H9 (cell line): ENCODE measurements at regions not wholly inside any gene's neighbourhood (a gene's known extent, or its start where the extent isn't known, plus 50 kb on each side); places are given as distances from the start of the nearest gene placed in this dataset.

Experiments
- DNase-seq: peaks from one replicate; pipeline ENCODE4 v3.0.0-alpha.2; 2017
- H2AFZ ChIP-seq: one replicate; pipeline ENCODE4 v1.6.1; 2013; ENCODE audit warnings: mild to moderate bottlenecking, low read length, control low read depth, moderate library complexity
- H2AK5ac ChIP-seq: 2 replicates; pipeline ENCODE4 v1.6.1; 2013; ENCODE audit warnings: low read length, control low read depth, mixed read lengths; ENCODE audit not compliant: insufficient read length
- H2BK120ac ChIP-seq: one replicate; pipeline ENCODE4 v1.6.1; 2013; ENCODE audit warnings: low read depth, mild to moderate bottlenecking, low read length, control low read depth, inconsistent platforms; ENCODE audit not compliant: poor library complexity, severe bottlenecking
- H2BK12ac ChIP-seq: 2 replicates; pipeline ENCODE4 v1.6.1; 2013; ENCODE audit warnings: low read length, control low read depth, mixed read lengths, low read depth; ENCODE audit not compliant: insufficient read length
- H2BK15ac ChIP-seq: 2 replicates; pipeline ENCODE4 v1.6.1; 2013; ENCODE audit warnings: low read depth, low read length, control low read depth
- H2BK20ac ChIP-seq: one replicate; pipeline ENCODE4 v1.6.1; 2013; ENCODE audit warnings: low read depth, mild to moderate bottlenecking, low read length, control low read depth, inconsistent platforms; ENCODE audit not compliant: poor library complexity, severe bottlenecking
- H2BK5ac ChIP-seq: 2 replicates; pipeline ENCODE4 v1.6.1; 2013; ENCODE audit warnings: low read length, control low read depth, mixed read lengths; ENCODE audit not compliant: insufficient read length
- H3K14ac ChIP-seq: 2 replicates; pipeline ENCODE4 v1.6.1; 2013; ENCODE audit warnings: low read length, control low read depth; ENCODE audit not compliant: insufficient read depth
- H3K18ac ChIP-seq: 2 replicates; pipeline ENCODE4 v1.6.1; 2013; ENCODE audit warnings: low read depth, mild to moderate bottlenecking, mixed read lengths, low read length, control low read depth; ENCODE audit not compliant: insufficient read length
- H3K23ac ChIP-seq: 2 replicates; pipeline ENCODE4 v1.6.1; 2013; ENCODE audit warnings: low read length, control low read depth, mixed read lengths, low read depth; ENCODE audit not compliant: insufficient read length
- H3K23me2 ChIP-seq: 2 replicates; pipeline ENCODE4 v1.6.1; 2013; ENCODE audit warnings: low read depth, mild to moderate bottlenecking, mixed read lengths, low read length, control low read depth; ENCODE audit not compliant: insufficient read length, poor library complexity, severe bottlenecking
- H3K27ac ChIP-seq: 2 replicates; pipeline ENCODE4 v1.5.1; 2013; ENCODE audit warnings: low read length, control low read depth, mixed read lengths, low read depth; ENCODE audit not compliant: insufficient read length
- H3K27me3 ChIP-seq: 2 replicates; pipeline ENCODE4 v1.6.1; 2013; ENCODE audit warnings: low read length, control low read depth, inconsistent platforms; ENCODE audit not compliant: insufficient read depth
- H3K4ac ChIP-seq: 2 replicates; pipeline ENCODE4 v1.6.1; 2013; ENCODE audit warnings: low read depth, mild to moderate bottlenecking, control low read depth, inconsistent platforms, low read length, moderate library complexity
- H3K4me1 ChIP-seq: 2 replicates; pipeline ENCODE4 v1.6.1; 2013; ENCODE audit warnings: low read length, control low read depth, inconsistent platforms; ENCODE audit not compliant: insufficient read depth
- H3K4me2 ChIP-seq: 2 replicates; pipeline ENCODE4 v1.6.1; 2013; ENCODE audit warnings: low read length, control low read depth, mixed read lengths; ENCODE audit not compliant: insufficient read length, insufficient read depth
- H3K56ac ChIP-seq: 2 replicates; pipeline ENCODE4 v1.6.1; 2013; ENCODE audit warnings: low read depth, mild to moderate bottlenecking, mixed read lengths, low read length, control low read depth; ENCODE audit not compliant: insufficient read length
- H3K79me1 ChIP-seq: 2 replicates; pipeline ENCODE4 v1.6.1; 2013; ENCODE audit warnings: low read depth, mild to moderate bottlenecking, moderate library complexity, low read length, control low read depth, inconsistent platforms; ENCODE audit not compliant: insufficient read depth, poor library complexity, severe bottlenecking
- H3K79me2 ChIP-seq: 2 replicates; pipeline ENCODE4 v1.6.1; 2013; ENCODE audit warnings: low read length, control low read depth, inconsistent platforms; ENCODE audit not compliant: insufficient read depth
- H3K9ac ChIP-seq: 2 replicates; pipeline ENCODE4 v1.6.1; 2013; ENCODE audit warnings: low read length, control low read depth, mixed read lengths; ENCODE audit not compliant: insufficient read length; ENCODE audit errors: extremely low read depth
- H3K9me3 ChIP-seq: one replicate; pipeline ENCODE4 v1.6.1; 2013; ENCODE audit warnings: low read depth, low read length, inconsistent platforms; ENCODE audit not compliant: control insufficient read depth
- H3T11ph ChIP-seq: one replicate; pipeline ENCODE4 v1.6.1; 2013; ENCODE audit warnings: mild to moderate bottlenecking, low read length, control low read depth, inconsistent platforms
- H4K20me1 ChIP-seq: one replicate; pipeline ENCODE4 v1.6.1; 2013; ENCODE audit not compliant: control insufficient read depth, insufficient read length, insufficient read depth
- H4K5ac ChIP-seq: 2 replicates; pipeline ENCODE4 v1.6.1; 2013; ENCODE audit warnings: low read depth, mild to moderate bottlenecking, mixed read lengths, low read length, control low read depth; ENCODE audit not compliant: insufficient read length
- H4K8ac ChIP-seq: replicated peaks from 2 replicates; pipeline ENCODE4 v1.6.1; 2013; ENCODE audit warnings: low read length, control low read depth, mixed read lengths, low read depth; ENCODE audit not compliant: insufficient read length
- H4K91ac ChIP-seq: 2 replicates; pipeline ENCODE4 v1.6.1; 2013; ENCODE audit warnings: low read depth, mild to moderate bottlenecking, moderate library complexity, mixed read lengths, low read length, control low read depth; ENCODE audit not compliant: insufficient read length
- H3K27ac Mint-ChIP-seq, 3 experiments: 2 replicates in 2 of 3; 3 replicates in 1 of 3; pipeline ENCODE4 v1.8.0; 2020 to 2021; ENCODE audit warnings: mixed read lengths in 3 of 3, mild to moderate bottlenecking in 1 of 3, moderate library complexity in 1 of 3
- H3K27me3 Mint-ChIP-seq: 2 replicates; pipeline ENCODE4 v1.8.0; 2021; ENCODE audit warnings: low read depth, mild to moderate bottlenecking, moderate library complexity, mixed read lengths
- H3K36me3 Mint-ChIP-seq, 3 experiments: 2 replicates in 2 of 3; 3 replicates in 1 of 3; pipeline ENCODE4 v1.8.0; 2020 to 2021; ENCODE audit warnings: low read depth in 3 of 3, mixed read lengths in 3 of 3; ENCODE audit not compliant: insufficient read depth in 1 of 3
- H3K4me1 Mint-ChIP-seq, 2 experiments: 2 replicates each; pipeline ENCODE4 v1.8.0; 2020; ENCODE audit warnings: mixed read lengths in 2 of 2
- H3K4me3 Mint-ChIP-seq, 2 experiments: 2 replicates in 1 of 2; 3 replicates in 1 of 2; pipeline ENCODE4 v1.8.0; 2020 to 2021; ENCODE audit warnings: mild to moderate bottlenecking in 2 of 2, mixed read lengths in 2 of 2, moderate library complexity in 1 of 2
- H3K9me3 Mint-ChIP-seq, 2 experiments: 2 replicates in 1 of 2; 3 replicates in 1 of 2; pipeline ENCODE4 v1.8.0; 2020; ENCODE audit warnings: mild to moderate bottlenecking in 2 of 2, mixed read lengths in 2 of 2, moderate library complexity in 1 of 2
- CTCF ChIP-seq: fragments of 200-600 bp; sonication (generic); conservative IDR thresholded peaks from 3 replicates; pipeline ENCODE4 v1.8.0; 2021; ENCODE audit warnings: antibody characterized with exemption, mild to moderate bottlenecking
- WGBS: extraction: QIAGEN DNeasy Blood & Tissue Kit; methylation state at CpG from one replicate; pipeline ENCODE4 v1.1.7; 2013; ENCODE audit warnings: missing lambda C conversion rate, low lambda C conversion rate, mixed read lengths; ENCODE audit not compliant: insufficient read length; ENCODE audit errors: extremely low coverage; 5-methylcytosine and 5-hydroxymethylcytosine counted together

- no peaks in the 10 kb centered on the region for H3K27me3 ChIP-seq
- Mint-ChIP-seq H3K4me3 (no peak overlapping the region), H3K27ac (no peak overlapping the region), H3K9me3 (peaks cover 0 to 3% of the 10 kb centered on the region in 2 experiments; a peak in 1 of 5 replicates), H3K27me3 (no peaks in the 10 kb centered on the region), H3K4me1 (peaks cover 5% of the 10 kb centered on the region in 2 experiments), H3K36me3 (no peaks in the 10 kb centered on the region)
- H2BK12ac ChIP-seq = no peak overlapping the region
- DNase-seq = no peak
- H4K8ac ChIP-seq = no peak overlapping the region
- H2AK5ac ChIP-seq = no peak overlapping the region
- no peak overlapping the region for H2BK20ac ChIP-seq
- H4K5ac ChIP-seq = no peak overlapping the region
- H2BK120ac ChIP-seq = no peak overlapping the region
- no peaks in the 10 kb centered on the region for H3K4me1 ChIP-seq
- H3K9ac ChIP-seq = no peak overlapping the region
- no peaks in the 10 kb centered on the region for H3K9me3 ChIP-seq
- H4K20me1 ChIP-seq = no peaks in the 10 kb centered on the region
- H3K23ac ChIP-seq = no peak overlapping the region
- no peak for TF ChIP-seq CTCF
- H3K18ac ChIP-seq = no peak overlapping the region
- H2BK5ac ChIP-seq = no peak overlapping the region
- H3K79me1 ChIP-seq = no peaks in the 10 kb centered on the region
- H3K79me2 ChIP-seq = no peaks in the 10 kb centered on the region
- no peak overlapping the region for H4K91ac ChIP-seq
- no peak overlapping the region for H3T11ph ChIP-seq
- H3K56ac ChIP-seq = no peak overlapping the region
- WGBS = no CpG with 5 or more reads among the region's 7 CpGs
- no peak overlapping the region for H3K27ac ChIP-seq
- H2BK15ac ChIP-seq = no peak overlapping the region
- no peak overlapping the region for H3K4me2 ChIP-seq
- no peak overlapping the region for H3K4ac ChIP-seq
- H3K14ac ChIP-seq = no peak overlapping the region
- H3K23me2 ChIP-seq = no peaks in the 10 kb centered on the region
- no peak overlapping the region for H2AFZ ChIP-seq
Measured at GRCh38 chr20:18999086-18999485, 185.5 kb downstream of the SCP2D1 start.
